Astrocyte of the spinal cord (primary cell): ENCODE measurements at regions not wholly inside any gene's neighbourhood (a gene's known extent, or its start where the extent isn't known, plus 50 kb on each side); places are given as distances from the start of the nearest gene placed in this dataset.
A peak's percentile ranks its signal among the peaks of the same experiment; 100 is the strongest.

Experiments
- DNase-seq: peaks from one replicate; pipeline ENCODE4 v3.0.0; 2011; ENCODE audit warnings: low read depth, low spot score
- H3K4me3 ChIP-seq: 2 replicates; pipeline ENCODE4 v1.5.1; 2011; ENCODE audit warnings: low read depth, mild to moderate bottlenecking, low read length, moderate library complexity
- in situ Hi-C: cut with HindIII; loops from 2 replicates; pipeline ENCODE4 v1.10.0; 2017; ENCODE audit warnings: low sequenced_read_pairs
- TF ChIP-seq, protein P1 (sequence below): IDR thresholded peaks from 2 replicates; pipeline ENCODE4 v1.5.1; 2012; ENCODE audit warnings: low read depth, mild to moderate bottlenecking, low read length, inconsistent platforms

DNA sequence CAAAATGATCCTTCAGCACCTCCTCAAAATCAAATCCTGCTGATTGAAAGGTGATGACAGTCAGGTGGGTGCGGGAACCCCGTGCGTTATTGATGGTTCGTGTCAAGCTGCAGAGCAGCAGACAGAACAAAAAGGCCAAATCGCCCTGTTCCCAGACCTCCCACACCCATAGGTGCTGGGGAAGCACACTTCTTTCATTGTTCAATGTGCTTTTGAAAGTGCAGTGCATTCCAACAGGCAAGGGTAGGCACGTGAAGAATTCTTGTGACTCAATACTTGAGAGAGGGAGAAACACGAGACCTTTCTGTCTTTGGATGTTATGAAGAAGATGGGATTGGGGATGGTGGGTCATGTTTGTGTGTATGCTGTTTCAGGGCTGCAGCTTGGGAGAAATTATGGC is 514.0 kb downstream of the MCTP2 start:
- TF ChIP-seq, protein P1, sequence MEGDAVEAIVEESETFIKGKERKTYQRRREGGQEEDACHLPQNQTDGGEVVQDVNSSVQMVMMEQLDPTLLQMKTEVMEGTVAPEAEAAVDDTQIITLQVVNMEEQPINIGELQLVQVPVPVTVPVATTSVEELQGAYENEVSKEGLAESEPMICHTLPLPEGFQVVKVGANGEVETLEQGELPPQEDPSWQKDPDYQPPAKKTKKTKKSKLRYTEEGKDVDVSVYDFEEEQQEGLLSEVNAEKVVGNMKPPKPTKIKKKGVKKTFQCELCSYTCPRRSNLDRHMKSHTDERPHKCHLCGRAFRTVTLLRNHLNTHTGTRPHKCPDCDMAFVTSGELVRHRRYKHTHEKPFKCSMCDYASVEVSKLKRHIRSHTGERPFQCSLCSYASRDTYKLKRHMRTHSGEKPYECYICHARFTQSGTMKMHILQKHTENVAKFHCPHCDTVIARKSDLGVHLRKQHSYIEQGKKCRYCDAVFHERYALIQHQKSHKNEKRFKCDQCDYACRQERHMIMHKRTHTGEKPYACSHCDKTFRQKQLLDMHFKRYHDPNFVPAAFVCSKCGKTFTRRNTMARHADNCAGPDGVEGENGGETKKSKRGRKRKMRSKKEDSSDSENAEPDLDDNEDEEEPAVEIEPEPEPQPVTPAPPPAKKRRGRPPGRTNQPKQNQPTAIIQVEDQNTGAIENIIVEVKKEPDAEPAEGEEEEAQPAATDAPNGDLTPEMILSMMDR, result no peak
- in situ Hi-C loops, result no loop called here
- no peak overlapping the region for H3K4me3 ChIP-seq
- DNase-seq, result no peak

DNA sequence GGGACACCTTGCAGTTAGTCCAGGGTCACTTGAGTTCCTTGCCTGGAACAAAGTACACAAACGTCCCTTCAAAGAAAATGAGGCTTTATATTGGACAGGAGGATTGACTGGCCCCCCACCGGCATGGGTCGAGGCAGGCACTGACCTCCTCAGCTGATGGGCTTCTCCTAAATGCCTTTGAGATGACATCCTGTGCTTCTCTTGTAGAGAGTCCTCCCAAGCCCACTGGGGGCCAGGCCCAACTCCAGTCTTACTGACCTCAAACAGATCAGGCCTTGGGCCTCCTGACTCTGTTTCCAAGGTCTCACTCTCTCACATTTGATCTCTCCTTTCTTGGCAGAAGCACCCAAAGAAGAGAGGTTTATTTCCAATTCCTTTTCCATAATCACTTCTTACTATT is 516.1 kb downstream of the MCTP2 start:
- no peak overlapping the region for H3K4me3 ChIP-seq
- in situ Hi-C loops, result no loop called here
- TF ChIP-seq, protein P1, result no peak
- DNase-seq, result no peak

DNA sequence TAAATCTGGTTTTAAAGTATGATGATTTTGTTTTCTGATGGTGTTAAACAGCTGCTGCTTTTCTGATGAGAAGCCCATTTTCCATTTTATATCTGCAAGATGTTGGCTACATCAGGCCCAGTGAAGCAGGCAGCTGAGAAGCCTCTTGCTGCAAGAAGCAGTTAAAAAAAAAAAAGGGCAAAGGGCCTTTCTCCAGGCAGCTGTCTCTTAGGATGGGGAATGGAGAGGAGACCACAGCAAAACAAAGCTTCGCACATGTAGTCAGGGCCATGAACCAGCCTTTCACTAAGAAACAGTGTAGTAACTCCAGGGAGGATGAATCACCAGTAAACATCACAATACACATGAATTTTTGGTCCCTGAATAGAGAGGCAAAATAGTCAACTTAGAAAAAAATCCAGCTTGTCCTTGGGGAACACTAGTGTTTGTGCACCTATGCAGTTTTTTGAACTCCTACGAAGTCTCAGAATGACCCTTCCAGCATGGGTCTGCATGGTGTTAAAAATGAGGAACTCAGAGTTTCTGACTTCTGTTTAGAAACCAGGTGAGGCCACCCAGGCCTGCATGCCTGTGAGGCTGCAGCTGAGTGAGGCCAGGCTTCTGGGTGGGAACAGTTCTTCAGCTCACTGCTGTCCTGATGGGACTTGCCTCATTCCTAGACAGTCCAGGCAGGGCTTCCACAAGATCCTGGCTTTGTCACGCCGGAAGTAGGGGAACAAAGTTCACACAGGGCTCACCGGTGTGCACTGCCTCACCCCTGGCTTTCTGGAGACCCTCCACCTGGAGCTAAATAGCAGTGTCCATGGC is 518.7 kb downstream of the MCTP2 start:
- in situ Hi-C loops, result no loop called here
- DNase-seq, result peak; percentile 8

DNA sequence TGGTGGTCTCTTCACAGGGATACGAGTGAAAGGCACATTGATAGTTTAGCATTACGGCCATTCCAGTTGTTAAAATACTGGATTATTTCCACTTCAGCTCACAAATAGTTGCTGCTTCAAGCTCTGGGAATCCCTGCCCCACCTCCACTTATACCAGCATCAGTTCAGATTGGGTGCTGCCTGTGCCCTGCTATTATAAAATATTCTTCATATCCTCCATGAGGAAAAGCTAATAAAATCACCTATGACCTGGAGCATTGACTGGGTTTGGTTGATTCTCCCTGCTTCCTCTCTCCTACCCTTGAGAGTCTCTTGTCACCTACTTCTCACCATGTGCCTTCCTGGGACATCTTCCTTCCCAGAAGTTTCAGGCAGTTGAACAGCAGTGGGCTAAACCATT is 529.0 kb downstream of the MCTP2 start:
- in situ Hi-C loops, result no loop called here
- H3K4me3 ChIP-seq, result no peak overlapping the region

More for the DNA sequence above, 518.7 kb downstream of the MCTP2 start:
- TF ChIP-seq, protein P1, result no peak
- no peak overlapping the region for H3K4me3 ChIP-seq

DNA sequence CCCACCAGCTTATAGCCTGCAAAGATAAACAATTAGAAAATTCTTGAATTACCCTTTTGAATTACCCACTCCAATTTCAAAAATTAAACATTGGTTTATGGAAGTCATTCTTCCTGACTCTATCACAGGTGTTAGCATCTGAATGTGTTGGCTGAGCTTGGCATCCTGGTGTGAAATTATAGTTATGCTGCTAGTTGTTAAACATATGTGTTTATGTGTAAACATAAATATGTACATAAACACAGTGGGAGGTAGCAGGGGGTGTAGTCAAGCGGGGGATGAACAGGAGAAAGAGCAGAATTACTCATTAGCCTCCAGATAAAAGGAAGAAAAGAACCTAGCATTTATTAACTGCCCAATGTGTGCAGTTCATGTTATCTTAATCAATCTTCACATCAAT is 530.2 kb downstream of the MCTP2 start:
- no peak overlapping the region for H3K4me3 ChIP-seq
- TF ChIP-seq, protein P1, result no peak
- in situ Hi-C loops, result no loop called here
- no peak for DNase-seq

More for the DNA sequence above, 529.0 kb downstream of the MCTP2 start:
- TF ChIP-seq, protein P1, result no peak
- no peak for DNase-seq

DNA sequence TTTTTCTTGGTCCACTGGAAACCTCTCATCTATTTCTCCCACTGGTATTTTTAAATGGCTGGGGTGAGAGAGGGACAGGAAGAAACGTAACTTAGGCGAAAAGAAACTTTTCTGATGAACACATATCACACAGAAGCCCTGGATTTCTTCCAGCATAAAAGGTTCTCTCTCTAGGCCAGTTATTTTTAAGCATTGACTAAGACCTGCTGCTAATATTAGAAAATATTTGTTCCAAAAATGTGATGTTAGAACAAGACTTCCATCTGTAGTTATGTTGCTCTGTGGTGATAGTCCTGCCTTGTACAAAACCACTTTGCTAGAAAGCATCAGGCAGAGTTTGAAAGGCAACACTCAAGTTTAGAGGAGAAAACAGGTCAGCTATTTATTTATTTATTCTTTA is 537.7 kb downstream of the MCTP2 start:
- no peak for DNase-seq
- TF ChIP-seq, protein P1, result no peak
- H3K4me3 ChIP-seq, result no peak overlapping the region
- in situ Hi-C loops, result no loop called here
